Inflammatory macrophage treated with lipopolysaccharide for 4 hours (primary cell): ENCODE measurements at regions not wholly inside any gene's neighbourhood (a gene's known extent, or its start where the extent isn't known, plus 50 kb on each side); places are given as distances from the start of the nearest gene placed in this dataset.

Experiments
- DNase-seq: peaks from one replicate; pipeline ENCODE4 v3.0.0-alpha.2; 2020

DNA sequence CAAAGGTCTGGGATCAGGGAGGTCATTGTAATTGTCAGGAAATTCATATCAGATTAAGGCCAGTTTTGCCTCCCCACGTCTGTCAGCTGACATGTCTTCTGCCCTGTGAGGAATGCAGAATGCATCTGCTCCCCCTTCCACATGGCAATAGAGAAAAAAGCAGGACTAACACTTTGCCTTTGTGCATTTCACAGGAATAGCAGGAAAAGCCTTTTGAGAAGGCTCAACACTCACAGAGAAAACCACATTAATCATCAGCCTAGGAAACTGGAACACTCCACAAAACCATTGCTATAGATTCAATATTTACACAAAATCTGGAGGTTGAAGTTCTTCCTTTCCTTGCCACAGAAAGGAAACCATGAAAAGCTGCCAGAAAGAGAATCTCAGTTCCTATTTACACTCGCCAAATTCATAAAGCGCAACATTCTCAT lies 165.2 kb upstream of the HES1 start:
- DNase-seq = peak; percentile 68

- peak; percentile 87 for DNase-seq
Measured at GRCh38 chr3:193971261-193971751, 164.6 kb upstream of the HES1 start.

GRCh38 chr3:193971966-193972365 lies 164.0 kb upstream of the HES1 start:
- DNase-seq = no peak

DNA sequence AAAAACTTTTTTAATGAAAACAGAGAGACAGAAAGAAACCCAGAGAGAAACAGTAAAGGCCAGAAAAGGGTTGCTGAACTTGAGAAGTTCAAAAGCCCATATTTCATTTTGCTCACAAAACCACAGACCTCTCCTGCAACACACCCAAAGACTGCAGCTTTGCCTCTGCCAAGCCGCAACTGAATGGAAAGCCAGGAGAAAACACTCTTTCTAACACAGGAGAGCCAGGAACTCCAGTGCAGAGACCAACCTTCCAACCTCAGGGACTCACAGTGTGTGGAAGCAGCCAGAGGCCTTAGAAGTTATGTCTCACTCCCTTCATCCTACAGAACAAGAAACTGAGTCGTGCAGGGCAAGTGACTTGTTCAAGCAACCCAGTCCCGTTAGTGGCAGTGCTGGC lies 163.1 kb upstream of the HES1 start:
- no peak for DNase-seq

- no peak for DNase-seq
Measured at GRCh38 chr3:193974191-193974652, 161.7 kb upstream of the HES1 start.

- no peak for DNase-seq
Measured at GRCh38 chr3:193974671-193975535, 161.0 kb upstream of the HES1 start.

DNA sequence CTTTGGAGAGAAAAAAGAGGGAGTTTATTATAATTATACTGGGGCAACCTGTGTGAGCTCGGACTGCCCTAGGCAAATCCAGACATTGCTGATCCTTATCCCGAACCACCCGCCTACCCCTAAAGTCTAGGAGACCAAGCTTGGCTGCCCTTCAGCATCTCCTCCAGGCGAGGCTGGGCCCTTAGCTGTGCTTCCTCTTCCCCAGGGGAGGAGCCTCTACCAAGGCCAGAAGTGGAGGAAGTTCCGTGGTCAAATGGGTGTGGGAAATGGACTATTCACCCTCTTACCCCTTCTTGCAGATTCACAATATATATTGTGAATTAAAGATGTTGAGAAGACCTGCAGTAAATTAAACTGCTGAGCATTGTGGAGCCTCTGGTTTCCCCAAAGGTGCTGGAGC lies 158.3 kb upstream of the HES1 start:
- peak; percentile 79 for DNase-seq

DNA sequence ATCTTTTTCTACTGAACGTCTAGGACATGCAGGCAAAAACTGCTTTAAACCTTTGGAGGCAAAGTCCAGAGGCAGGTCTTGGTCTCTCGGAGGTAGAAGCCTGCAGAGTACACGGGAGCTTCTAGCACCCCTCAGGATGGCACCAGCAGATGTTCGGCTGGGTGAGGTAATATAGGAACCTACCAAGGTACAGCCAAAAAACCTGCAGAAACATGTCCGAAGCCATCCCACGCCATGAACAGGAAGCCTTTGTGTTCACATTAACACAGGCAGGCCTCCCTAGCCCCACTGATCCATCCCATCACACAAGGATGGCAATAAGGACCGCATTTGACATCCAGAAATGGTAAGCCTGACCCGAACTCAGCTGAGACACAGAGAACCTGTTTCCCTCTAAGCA lies 157.9 kb upstream of the HES1 start:
- DNase-seq = no peak

DNA sequence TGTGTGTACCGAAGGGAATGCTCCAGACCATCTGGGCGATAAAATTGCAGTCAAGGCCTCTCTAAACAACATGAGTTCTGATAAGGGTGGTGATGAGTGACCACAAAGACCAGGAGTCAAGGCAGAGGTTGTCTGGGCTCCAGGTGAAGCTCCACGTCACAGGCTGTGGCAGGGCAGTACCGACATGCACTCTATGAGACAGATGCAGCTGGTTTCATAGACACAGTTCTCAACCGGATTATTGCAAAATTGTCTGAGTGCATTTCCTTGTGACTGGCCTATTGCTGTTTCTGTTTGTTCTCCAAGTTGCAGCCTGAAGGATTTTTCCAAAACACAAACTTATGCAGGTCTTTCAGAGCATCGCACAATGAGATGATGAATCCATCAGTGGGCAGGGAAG lies 157.5 kb upstream of the HES1 start:
- DNase-seq = peak; percentile 88

DNA sequence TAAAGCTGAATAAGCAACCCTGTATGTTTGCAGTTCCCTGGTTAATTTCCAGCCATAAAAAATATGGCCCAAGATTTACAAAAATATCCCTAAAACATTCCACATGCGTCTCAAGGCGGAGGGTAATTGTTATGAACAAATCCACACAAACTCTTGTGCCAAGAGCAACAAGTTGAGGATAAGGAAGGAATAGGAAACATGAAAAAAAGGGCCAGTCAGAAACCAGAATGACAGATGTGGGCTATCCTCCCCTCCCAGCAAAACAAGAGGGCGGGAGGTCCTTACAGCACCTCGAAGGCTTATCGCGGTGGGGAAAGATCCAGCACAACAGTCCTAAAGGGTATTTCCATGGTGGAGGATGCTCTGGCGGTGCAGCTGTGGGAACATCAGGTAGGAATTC lies 155.6 kb upstream of the HES1 start:
- no peak for DNase-seq

DNA sequence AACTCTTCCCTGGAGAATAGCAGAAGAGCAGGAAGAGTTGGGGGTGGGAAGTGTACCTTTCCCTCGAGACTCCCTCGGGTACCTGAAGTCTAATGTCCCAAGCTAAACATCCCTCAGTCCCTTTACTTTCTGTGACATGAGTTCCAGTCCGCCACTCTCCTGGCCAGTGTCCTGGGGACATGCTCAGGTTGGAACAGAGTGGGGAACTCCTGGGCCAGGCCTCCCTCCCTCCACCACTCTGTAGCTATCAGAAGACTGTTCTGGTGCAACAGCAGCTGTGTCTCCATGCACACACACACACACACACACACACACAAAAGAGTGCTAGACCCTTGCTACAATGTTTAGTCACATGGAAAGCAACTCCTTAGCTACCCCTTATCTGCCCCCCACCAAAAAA lies 155.0 kb upstream of the HES1 start:
- DNase-seq = no peak

DNA sequence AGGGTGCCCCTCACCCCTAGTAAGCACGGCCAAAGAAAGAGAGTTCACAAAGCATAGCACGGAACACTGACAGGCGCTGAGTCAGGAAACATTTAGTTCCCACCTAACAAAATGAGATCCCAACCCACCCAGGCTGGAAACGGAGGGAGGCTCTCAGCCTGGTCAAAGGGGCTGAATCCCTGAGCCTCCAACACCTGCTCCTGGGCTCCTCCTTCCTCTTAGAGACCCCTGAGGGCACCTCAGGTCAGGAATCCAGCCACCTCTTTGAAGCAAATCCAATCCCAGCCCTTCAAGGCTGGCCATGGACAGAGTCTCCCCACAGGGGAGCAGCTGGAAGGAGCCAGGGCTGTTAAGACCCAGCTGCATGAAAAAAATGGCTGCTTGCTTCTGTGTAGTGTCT lies 154.4 kb upstream of the HES1 start:
- DNase-seq = no peak

DNA sequence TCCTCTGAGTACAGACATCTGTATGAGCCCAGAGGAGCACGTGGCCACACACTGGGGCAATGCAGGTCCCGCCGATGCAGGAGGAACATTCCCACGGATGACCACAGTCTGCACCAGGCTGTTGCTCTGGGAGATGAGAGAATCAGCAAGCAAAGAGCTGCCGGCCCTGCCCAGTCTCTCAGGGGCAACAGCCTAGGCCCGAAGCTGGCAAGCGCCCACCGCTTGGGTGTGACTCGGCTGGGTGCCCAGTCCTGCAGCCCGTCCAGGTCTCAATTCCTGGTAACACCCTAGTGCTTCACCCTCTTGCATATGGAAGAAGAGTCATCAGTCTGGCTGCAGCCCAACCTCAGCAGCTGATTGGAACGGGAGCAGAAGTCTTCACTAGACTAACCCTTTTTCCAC lies 153.7 kb upstream of the HES1 start:
- no peak for DNase-seq

- peak; percentile 38 for DNase-seq
Measured at GRCh38 chr3:193983846-193984818, 151.8 kb upstream of the HES1 start.

- DNase-seq = peak; percentile 87
Measured at GRCh38 chr3:193984876-193985275, 151.1 kb upstream of the HES1 start.

- DNase-seq = no peak
Measured at GRCh38 chr3:193987186-193987585, 148.8 kb upstream of the HES1 start.

- DNase-seq = no peak
Measured at GRCh38 chr3:193989186-193989585, 146.8 kb upstream of the HES1 start.

DNA sequence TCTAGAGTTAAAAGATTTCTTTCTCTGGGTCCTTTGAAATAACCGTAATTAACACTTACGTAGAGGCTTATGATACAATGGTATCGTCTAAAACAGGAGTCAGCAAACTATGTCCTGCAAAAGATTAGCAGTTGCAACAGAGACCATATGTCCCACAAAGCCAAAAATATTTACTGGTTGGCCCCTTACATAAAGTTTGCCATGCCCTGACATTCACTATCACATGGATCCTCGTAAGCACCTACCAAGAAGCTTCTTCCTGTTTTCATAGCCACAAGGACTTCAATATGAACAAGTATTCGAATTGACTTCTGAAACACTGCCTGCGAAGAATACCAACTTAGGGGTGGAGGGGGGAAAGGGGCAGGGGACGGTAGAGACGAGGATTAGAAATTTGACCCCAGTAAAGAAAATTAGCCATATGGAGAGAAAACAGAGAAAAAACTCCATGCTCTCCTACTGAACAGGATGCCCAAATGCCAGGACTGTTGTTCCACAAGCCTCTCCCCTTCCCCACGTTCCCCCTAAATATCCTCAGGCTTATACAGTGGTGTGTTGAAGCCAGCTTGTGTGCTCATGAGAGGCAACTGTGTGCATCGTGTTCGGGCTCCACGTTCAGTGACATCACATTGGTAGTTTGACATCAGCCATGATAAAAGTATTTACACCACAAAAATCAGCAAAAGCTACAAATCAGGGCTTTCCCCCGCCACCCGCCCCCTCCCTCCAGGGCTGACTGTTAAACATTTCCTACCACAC lies 144.1 kb upstream of the HES1 start:
- peak; percentile 70 for DNase-seq

DNA sequence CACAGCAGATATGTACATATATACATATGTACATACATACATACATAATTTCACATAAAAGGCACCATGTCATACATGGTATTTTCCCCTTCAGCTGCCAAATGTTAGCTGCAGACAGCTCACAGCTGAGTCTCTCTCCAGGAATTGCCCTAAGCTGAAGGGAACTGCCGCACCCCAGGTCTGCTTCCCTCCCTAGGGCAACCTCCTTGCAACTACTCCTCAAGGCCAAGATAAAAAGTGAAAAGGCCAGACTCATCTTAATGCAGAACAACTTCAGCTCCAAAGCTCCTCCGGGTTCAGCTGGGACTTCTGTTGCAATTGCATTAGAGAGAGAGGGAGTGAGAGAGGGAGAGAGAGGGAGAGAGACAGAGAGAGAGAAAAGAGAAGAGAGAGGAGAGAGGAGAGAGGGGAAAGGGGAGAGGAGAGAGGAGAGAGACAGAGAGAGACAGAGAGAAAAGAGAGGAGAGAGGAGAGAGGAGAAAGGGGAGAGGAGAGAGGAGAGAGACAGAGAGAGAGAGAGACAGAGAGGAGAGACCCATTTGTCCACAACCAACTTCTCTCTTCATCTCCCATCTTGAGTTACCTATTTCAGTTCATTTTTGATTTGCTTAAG lies 143.4 kb upstream of the HES1 start:
- DNase-seq = no peak

- DNase-seq = no peak
Measured at GRCh38 chr3:193996221-193996620, 139.7 kb upstream of the HES1 start.

GRCh38 chr3:193996641-193997089 lies 139.3 kb upstream of the HES1 start:
- DNase-seq = no peak
